HEK293 (cell line): ENCODE measurements at regions not wholly inside any gene's neighbourhood (a gene's known extent, or its start where the extent isn't known, plus 50 kb on each side); places are given as distances from the start of the nearest gene placed in this dataset.

ENCODE experiments used
- CTCF ChIA-PET: fragments of 350-600 bp; formaldehyde crosslinking; extraction: SDS; loops from one replicate; lab custom pipeline; 2021; ENCODE audit warnings: antibody characterized with exemption; lab: Yijun Ruan, JAX
- POLR2A ChIA-PET: fragments of 300-600 bp; formaldehyde crosslinking; extraction: SDS; loops from one replicate; lab custom pipeline; 2020; ENCODE audit warnings: antibody characterized with exemption, inconsistent platforms; lab: Yijun Ruan, JAX
- H3K27ac ChIP-seq: fragments of 200-500 bp; sonication (Bioruptor generic); 2 replicates; pipeline ENCODE4 v1.5.1; 2014; ENCODE audit warnings: low read depth, low read length, control low read depth, inconsistent platforms; ENCODE audit errors: extremely low read depth
- H3K36me3 ChIP-seq, 2 experiments: fragments of 200-500 bp in 1 of 2; sonication (Bioruptor generic) in 1 of 2; 1 replicate in 1 of 2; 2 replicates in 1 of 2; pipeline ENCODE4 v1.5.1; 2014 to 2017; ENCODE audit warnings: inconsistent platforms in 2 of 2, low read length in 2 of 2; ENCODE audit not compliant: control insufficient read depth in 2 of 2, insufficient read depth in 1 of 2
- H3K4me1 ChIP-seq: fragments of 200-500 bp; sonication (Bioruptor generic); 2 replicates; pipeline ENCODE4 v1.5.1; 2014; ENCODE audit warnings: mild to moderate bottlenecking, low read length, inconsistent platforms; ENCODE audit not compliant: control insufficient read depth, insufficient read depth
- H3K4me3 ChIP-seq: 2 replicates; pipeline ENCODE4 v1.5.1; 2011; ENCODE audit warnings: low read depth, mild to moderate bottlenecking, control low read depth, low read length, moderate library complexity
- H3K9me3 ChIP-seq: fragments of 200-500 bp; sonication (Bioruptor generic); 2 replicates; pipeline ENCODE4 v1.5.1; 2014; ENCODE audit warnings: low read depth, low read length, inconsistent platforms; ENCODE audit not compliant: control insufficient read depth, insufficient read depth
- GFI1B ChIP-seq: fragments of 450-650 bp; formaldehyde crosslinking; IDR thresholded peaks from 2 replicates; pipeline ENCODE4 v1.5.1; 2016; ENCODE audit warnings: missing biosample characterization, missing genetic modification characterization
- HOXD13 ChIP-seq: sonication (generic); formaldehyde crosslinking; IDR thresholded peaks from 2 replicates; pipeline ENCODE4 v1.8.0; 2022; ENCODE audit warnings: missing genetic modification reagents, borderline replicate concordance
- KLF8 ChIP-seq: fragments of 450-650 bp; formaldehyde crosslinking; IDR thresholded peaks from 2 replicates; pipeline ENCODE4 v1.5.1; 2016; ENCODE audit warnings: missing biosample characterization, missing genetic modification characterization
- KLF9 ChIP-seq: fragments of 450-650 bp; formaldehyde crosslinking; IDR thresholded peaks from 2 replicates; pipeline ENCODE4 v1.5.1; 2016; ENCODE audit warnings: missing biosample characterization, missing genetic modification characterization, low read depth
- SP3 ChIP-seq: fragments of 450-650 bp; formaldehyde crosslinking; IDR thresholded peaks from 2 replicates; pipeline ENCODE4 v1.5.1; 2016; ENCODE audit warnings: missing biosample characterization, missing genetic modification characterization
- TCF7L2 ChIP-seq: IDR thresholded peaks from 2 replicates; pipeline ENCODE4 v1.6.1; 2011; ENCODE audit warnings: low read depth, mild to moderate bottlenecking, inconsistent platforms, low read length, moderate library complexity, borderline replicate concordance
- TRIM28 ChIP-seq: IDR thresholded peaks from 2 replicates; pipeline ENCODE4 v1.6.1; 2011; ENCODE audit warnings: low read length, control low read depth, borderline replicate concordance
- ZBTB20 ChIP-seq: fragments of 450-650 bp; formaldehyde crosslinking; IDR thresholded peaks from 2 replicates; pipeline ENCODE4 v1.5.1; 2016; ENCODE audit warnings: missing biosample characterization, missing genetic modification characterization
- ZEB2 ChIP-seq: fragments of 450-650 bp; formaldehyde crosslinking; IDR thresholded peaks from 2 replicates; pipeline ENCODE4 v1.5.1; 2016; ENCODE audit warnings: missing biosample characterization, missing genetic modification characterization
- ZFHX2 ChIP-seq: fragments of 450-650 bp; formaldehyde crosslinking; conservative IDR thresholded peaks from 2 replicates; pipeline ENCODE4 v1.5.1; 2016; ENCODE audit warnings: missing biosample characterization, missing genetic modification characterization
- ZFP3 ChIP-seq: fragments of 450-650 bp; formaldehyde crosslinking; IDR thresholded peaks from 2 replicates; pipeline ENCODE4 v1.5.1; 2016; ENCODE audit warnings: low read depth, missing biosample characterization, missing genetic modification characterization
- ZFP37 ChIP-seq: fragments of 450-650 bp; formaldehyde crosslinking; IDR thresholded peaks from 2 replicates; pipeline ENCODE4 v1.5.1; 2016; ENCODE audit warnings: missing biosample characterization, missing genetic modification characterization
- ZNF121 ChIP-seq: fragments of 450-650 bp; formaldehyde crosslinking; IDR thresholded peaks from 2 replicates; pipeline ENCODE4 v1.5.1; 2016; ENCODE audit warnings: missing biosample characterization, missing genetic modification characterization
- ZNF169 ChIP-seq: fragments of 450-650 bp; formaldehyde crosslinking; IDR thresholded peaks from 2 replicates; pipeline ENCODE4 v1.5.1; 2016; ENCODE audit warnings: missing biosample characterization, missing genetic modification characterization
- ZNF184 ChIP-seq: fragments of 450-650 bp; IDR thresholded peaks from 2 replicates; pipeline ENCODE4 v1.5.1; 2018; ENCODE audit warnings: missing biosample characterization, mild to moderate bottlenecking, missing genetic modification characterization
- ZNF248 ChIP-seq: fragments of 450-650 bp; formaldehyde crosslinking; IDR thresholded peaks from 2 replicates; pipeline ENCODE4 v1.5.1; 2017; ENCODE audit warnings: missing biosample characterization, missing genetic modification characterization
- ZNF341 ChIP-seq: fragments of 450-650 bp; formaldehyde crosslinking; IDR thresholded peaks from 2 replicates; pipeline ENCODE4; 2016; ENCODE audit warnings: low read depth, missing biosample characterization, missing genetic modification characterization
- ZNF350 ChIP-seq: fragments of 450-650 bp; formaldehyde crosslinking; IDR thresholded peaks from 2 replicates; pipeline ENCODE4 v1.5.0; 2017; ENCODE audit warnings: missing biosample characterization, mild to moderate bottlenecking, missing genetic modification characterization
- ZNF354C ChIP-seq: fragments of 450-650 bp; formaldehyde crosslinking; IDR thresholded peaks from 2 replicates; pipeline ENCODE4 v1.5.1; 2016; ENCODE audit warnings: missing biosample characterization, missing genetic modification characterization, low read depth, borderline replicate concordance
- ZNF416 ChIP-seq: fragments of 450-650 bp; formaldehyde crosslinking; IDR thresholded peaks from 2 replicates; pipeline ENCODE4 v1.5.1; 2016; ENCODE audit warnings: missing biosample characterization, missing genetic modification characterization
- ZNF48 ChIP-seq: fragments of 450-650 bp; formaldehyde crosslinking; IDR thresholded peaks from 2 replicates; pipeline ENCODE4 v1.5.1; 2016; ENCODE audit warnings: missing biosample characterization, missing genetic modification characterization
- ZNF514 ChIP-seq: fragments of 450-650 bp; formaldehyde crosslinking; IDR thresholded peaks from 2 replicates; pipeline ENCODE4 v1.5.1; 2016; ENCODE audit warnings: missing biosample characterization, missing genetic modification characterization
- ZNF555 ChIP-seq: fragments of 450-650 bp; formaldehyde crosslinking; conservative IDR thresholded peaks from 2 replicates; pipeline ENCODE4 v1.5.1; 2017; ENCODE audit warnings: missing biosample characterization, mild to moderate bottlenecking, missing genetic modification characterization, inconsistent platforms
- ZNF560 ChIP-seq: fragments of 450-650 bp; formaldehyde crosslinking; IDR thresholded peaks from 2 replicates; pipeline ENCODE4 v1.5.1; 2017; ENCODE audit warnings: missing biosample characterization, missing genetic modification characterization, borderline replicate concordance
- ZNF585B ChIP-seq: fragments of 450-650 bp; formaldehyde crosslinking; IDR thresholded peaks from 2 replicates; pipeline ENCODE4 v1.5.1; 2016; ENCODE audit warnings: missing biosample characterization, missing genetic modification characterization
- ZNF626 ChIP-seq: fragments of 450-650 bp; sonication (Bioruptor Pico); formaldehyde crosslinking; IDR thresholded peaks from 2 replicates; pipeline ENCODE4 v1.5.1; 2018; ENCODE audit warnings: missing biosample characterization, missing genetic modification characterization, inconsistent platforms
- ZNF677 ChIP-seq: fragments of 450-650 bp; IDR thresholded peaks from 2 replicates; pipeline ENCODE4 v1.5.0; 2018; ENCODE audit warnings: missing biosample characterization, mild to moderate bottlenecking, missing genetic modification characterization, moderate library complexity
- ZNF768 ChIP-seq: fragments of 450-650 bp; formaldehyde crosslinking; IDR thresholded peaks from 2 replicates; pipeline ENCODE4 v1.5.1; 2018; ENCODE audit warnings: missing biosample characterization, mild to moderate bottlenecking, missing genetic modification characterization
- ZNF777 ChIP-seq: fragments of 450-650 bp; formaldehyde crosslinking; IDR thresholded peaks from 2 replicates; pipeline ENCODE4 v1.5.1; 2017; ENCODE audit warnings: missing biosample characterization, missing genetic modification characterization, borderline replicate concordance
- ZNF792 ChIP-seq: fragments of 450-650 bp; formaldehyde crosslinking; IDR thresholded peaks from 2 replicates; pipeline ENCODE4 v1.5.1; 2016; ENCODE audit warnings: missing biosample characterization, missing genetic modification characterization
- ZSCAN16 ChIP-seq: fragments of 450-650 bp; formaldehyde crosslinking; IDR thresholded peaks from 2 replicates; pipeline ENCODE4 v1.5.1; 2016; ENCODE audit warnings: missing biosample characterization, missing genetic modification characterization
- ZSCAN30 ChIP-seq: fragments of 450-650 bp; IDR thresholded peaks from 2 replicates; pipeline ENCODE4 v1.5.1; 2018; ENCODE audit warnings: missing biosample characterization, mild to moderate bottlenecking, missing genetic modification characterization, moderate library complexity
- TF ChIP-seq, protein P1 (sequence below): fragments of 450-650 bp; formaldehyde crosslinking; IDR thresholded peaks from 2 replicates; pipeline ENCODE4 v1.5.1; 2016; ENCODE audit warnings: missing biosample characterization, missing genetic modification characterization

DNA sequence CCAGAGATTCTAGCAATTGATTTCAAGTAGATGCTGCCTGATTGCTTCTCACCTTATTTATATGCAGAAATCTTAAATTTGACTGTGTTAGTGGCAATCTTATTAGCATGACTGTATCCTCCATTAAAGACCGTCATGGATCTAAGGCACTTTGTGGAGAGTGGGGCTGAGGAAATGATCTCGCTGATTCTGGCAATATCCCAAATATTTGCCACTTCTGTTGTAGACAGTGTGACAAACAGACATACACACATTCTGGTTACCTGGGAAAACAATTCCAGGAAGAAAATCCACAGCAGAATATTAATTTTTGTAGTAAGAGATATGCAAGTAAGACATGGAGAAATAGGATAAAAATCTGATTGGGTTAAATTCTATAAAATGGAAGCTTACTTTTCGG, 269.0 kb upstream of the G2E3 start:
- ChIA-PET CTCF (interaction anchor here (0.5 to 1.8 kb wide), 2 partner anchors 19 to 1536 kb away, joined by 3 to 7 read pairs; no protein-coding TSS in a partner anchor), POLR2A (no interaction called here)
- no peaks in the 10 kb centered on the region for H3K36me3 ChIP-seq
- H3K27ac ChIP-seq: no peak overlapping the region
- TF ChIP-seq ZNF416 (tag by site-specific recombination) (no peak), KLF9 (tag by site-specific recombination) (no peak), ZNF626 (tag by site-specific recombination) (no peak), ZNF792 (tag by site-specific recombination) (no peak), ZBTB20 (tag by site-specific recombination) (no peak), SP3 (tag by site-specific recombination) (no peak), ZSCAN16 (no peak), ZFP37 (tag by site-specific recombination) (no peak), TCF7L2 (no peak), ZNF248 (tag by site-specific recombination) (no peak), ZNF184 (no peak), ZNF777 (tag by site-specific recombination) (no peak), HOXD13 (CRISPR knock-in tag) (no peak), ZFHX2 (tag by site-specific recombination) (no peak), ZNF169 (no peak), ZNF768 (tag by site-specific recombination) (no peak)
- TF ChIP-seq, protein P1, sequence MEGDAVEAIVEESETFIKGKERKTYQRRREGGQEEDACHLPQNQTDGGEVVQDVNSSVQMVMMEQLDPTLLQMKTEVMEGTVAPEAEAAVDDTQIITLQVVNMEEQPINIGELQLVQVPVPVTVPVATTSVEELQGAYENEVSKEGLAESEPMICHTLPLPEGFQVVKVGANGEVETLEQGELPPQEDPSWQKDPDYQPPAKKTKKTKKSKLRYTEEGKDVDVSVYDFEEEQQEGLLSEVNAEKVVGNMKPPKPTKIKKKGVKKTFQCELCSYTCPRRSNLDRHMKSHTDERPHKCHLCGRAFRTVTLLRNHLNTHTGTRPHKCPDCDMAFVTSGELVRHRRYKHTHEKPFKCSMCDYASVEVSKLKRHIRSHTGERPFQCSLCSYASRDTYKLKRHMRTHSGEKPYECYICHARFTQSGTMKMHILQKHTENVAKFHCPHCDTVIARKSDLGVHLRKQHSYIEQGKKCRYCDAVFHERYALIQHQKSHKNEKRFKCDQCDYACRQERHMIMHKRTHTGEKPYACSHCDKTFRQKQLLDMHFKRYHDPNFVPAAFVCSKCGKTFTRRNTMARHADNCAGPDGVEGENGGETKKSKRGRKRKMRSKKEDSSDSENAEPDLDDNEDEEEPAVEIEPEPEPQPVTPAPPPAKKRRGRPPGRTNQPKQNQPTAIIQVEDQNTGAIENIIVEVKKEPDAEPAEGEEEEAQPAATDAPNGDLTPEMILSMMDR (tag by site-specific recombination): no peak
- H3K9me3 ChIP-seq: no peaks in the 10 kb centered on the region
- H3K4me1 ChIP-seq: no peaks in the 10 kb centered on the region
- H3K4me3 ChIP-seq: no peak overlapping the region

DNA sequence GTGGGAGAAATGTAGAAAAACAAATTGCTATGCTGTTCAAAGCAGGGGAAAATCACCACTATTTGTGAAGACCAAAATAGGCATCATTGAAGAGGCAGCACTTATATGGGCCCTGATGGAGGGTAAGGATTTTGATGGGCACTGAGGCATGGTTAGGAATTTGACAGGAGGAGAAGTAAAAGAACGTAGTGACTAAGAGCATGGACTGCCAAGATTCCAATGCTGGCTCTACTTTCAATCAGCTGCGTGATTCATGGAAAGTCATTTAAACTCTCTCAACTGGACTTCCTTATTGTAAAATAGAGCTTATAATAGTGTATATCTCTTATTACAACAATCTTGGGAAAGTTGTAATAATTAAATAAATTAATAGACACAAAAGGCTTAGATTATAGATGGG, 267.7 kb upstream of the G2E3 start:
- no peak overlapping the region for H3K27ac ChIP-seq
- CTCF ChIA-PET: interaction anchor here (1.8 to 2.9 kb wide), 2 partner anchors 8 to 21 kb away, joined by 7 to 13 read pairs; no protein-coding TSS in a partner anchor
- TF ChIP-seq ZNF350 (tag by site-specific recombination) (no peak), ZSCAN30 (tag by site-specific recombination) (no peak), TRIM28 (no peak), ZNF560 (no peak), ZNF248 (tag by site-specific recombination) (no peak), ZFP37 (tag by site-specific recombination) (no peak), ZNF677 (tag by site-specific recombination) (no peak), ZNF514 (no peak)
- TF ChIP-seq, all 188 proteins: peak for 0
- POLR2A ChIA-PET: no interaction called here
- H3K9me3 ChIP-seq: no peaks in the 10 kb centered on the region
- no peaks in the 10 kb centered on the region for H3K4me1 ChIP-seq
- H3K4me3 ChIP-seq: no peak overlapping the region
- no peaks in the 10 kb centered on the region for H3K36me3 ChIP-seq

- no peaks in the 10 kb centered on the region for H3K36me3 ChIP-seq
- no peak overlapping the region for H3K27ac ChIP-seq
- ChIA-PET CTCF (interaction anchor here (0.6 to 2.9 kb wide), 3 partner anchors 9 to 79 kb away, joined by 3 to 13 read pairs (median 6); no protein-coding TSS in a partner anchor), POLR2A (interaction anchor here (0.6 kb wide), 1 partner anchor 31 kb away, joined by 3 read pairs; no protein-coding TSS in a partner anchor)
- no peaks in the 10 kb centered on the region for H3K4me1 ChIP-seq
- H3K9me3 ChIP-seq: no peaks in the 10 kb centered on the region
- no peak for TF ChIP-seq ZNF555 (tag by site-specific recombination)
- TF ChIP-seq KLF8 (tag by site-specific recombination): no peak
- TF ChIP-seq ZNF121 (tag by site-specific recombination): no peak
- TF ChIP-seq ZNF514: no peak
- no peak for TF ChIP-seq ZNF585B
- no peak for TF ChIP-seq ZNF341 (tag by site-specific recombination)
- TF ChIP-seq ZNF626 (tag by site-specific recombination): no peak
- no peak for TF ChIP-seq GFI1B (tag by site-specific recombination)
- TF ChIP-seq ZFP3 (tag by site-specific recombination): no peak
- TF ChIP-seq ZNF48: no peak
- TF ChIP-seq ZNF354C (tag by site-specific recombination): no peak
- no peak for TF ChIP-seq ZEB2 (tag by site-specific recombination)
- no peak overlapping the region for H3K4me3 ChIP-seq
Measured at GRCh38 chr14:30292541-30292940, 266.4 kb upstream of the G2E3 start.
